Left renal pelvis (tissue), 4 donors: ENCODE measurements at regions not wholly inside any gene's neighbourhood (a gene's known extent, or its start where the extent isn't known, plus 50 kb on each side); places are given as distances from the start of the nearest gene placed in this dataset.
"Not testable (repeated sequence)": the region's sequence is repeated elsewhere in the genome, so short reads cannot be mapped to it uniquely, and the experiment has no call there.

Experiments used
- DNase-seq, 4 donors: peaks; one replicate each; pipeline ENCODE4 v3.0.0-alpha.2; 2013; ENCODE audit warnings: low read depth in 4 of 4, low spot score in 3 of 4

DNA sequence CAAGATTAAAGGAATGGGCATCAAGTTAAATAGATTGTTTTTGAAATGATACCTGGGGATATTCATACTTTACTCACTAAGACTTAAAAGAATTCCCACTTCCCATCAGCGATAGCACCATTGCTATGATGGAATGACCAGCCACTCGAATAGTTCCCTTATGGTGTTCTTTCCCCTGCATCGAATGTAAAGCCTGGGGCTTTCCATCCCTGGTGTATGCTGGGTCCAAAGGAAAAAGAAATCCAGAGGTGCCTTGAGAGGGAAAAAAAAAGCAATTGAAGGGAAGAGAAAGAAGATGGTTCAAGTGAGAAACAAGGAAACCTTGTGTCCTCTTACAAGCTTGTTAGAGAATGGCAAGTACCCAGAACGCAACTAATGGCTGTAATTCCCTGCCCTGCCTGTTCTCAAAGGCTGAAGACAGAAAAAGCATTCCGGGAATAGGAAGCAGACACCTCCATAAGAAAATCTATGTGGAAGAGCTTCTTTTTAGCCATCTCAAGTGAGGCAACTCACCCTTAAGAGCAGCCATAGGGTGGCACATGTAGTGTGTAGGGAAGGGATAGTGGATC, 351.1 kb upstream of the DAB2 start:
- no peak for DNase-seq

DNA sequence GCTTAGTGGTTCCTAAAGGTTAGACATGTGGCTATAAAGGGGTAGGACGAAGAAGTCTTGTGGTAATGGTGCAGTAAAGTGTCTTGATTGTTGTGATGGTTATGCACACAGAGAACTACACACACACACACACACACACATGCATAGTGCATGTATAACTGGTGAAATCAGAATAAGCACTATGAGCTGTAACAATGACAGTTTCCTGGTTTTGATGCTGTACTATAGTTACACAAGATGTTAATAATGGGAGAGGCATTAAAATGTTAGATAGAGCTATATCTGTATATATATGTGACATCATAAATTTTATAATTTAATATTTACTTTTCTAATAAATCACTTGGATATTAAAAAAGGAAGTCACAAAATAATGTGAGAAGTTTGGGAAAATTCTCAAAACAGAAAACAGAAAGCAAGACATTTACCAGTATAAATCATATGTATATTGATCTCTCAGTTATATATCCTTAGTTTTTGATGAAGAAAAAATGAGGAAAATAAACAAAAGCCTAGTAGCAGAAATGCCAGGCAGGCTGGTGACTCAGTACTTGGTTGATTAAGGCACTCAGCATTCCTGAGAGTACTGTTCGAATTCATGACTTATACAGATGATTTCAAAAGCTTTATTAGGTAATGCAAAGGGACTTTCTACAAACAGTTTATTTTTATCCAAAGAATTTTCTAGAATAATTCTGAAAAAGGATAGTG, 350.5 kb upstream of the DAB2 start:
- DNase-seq: no peak

DNA sequence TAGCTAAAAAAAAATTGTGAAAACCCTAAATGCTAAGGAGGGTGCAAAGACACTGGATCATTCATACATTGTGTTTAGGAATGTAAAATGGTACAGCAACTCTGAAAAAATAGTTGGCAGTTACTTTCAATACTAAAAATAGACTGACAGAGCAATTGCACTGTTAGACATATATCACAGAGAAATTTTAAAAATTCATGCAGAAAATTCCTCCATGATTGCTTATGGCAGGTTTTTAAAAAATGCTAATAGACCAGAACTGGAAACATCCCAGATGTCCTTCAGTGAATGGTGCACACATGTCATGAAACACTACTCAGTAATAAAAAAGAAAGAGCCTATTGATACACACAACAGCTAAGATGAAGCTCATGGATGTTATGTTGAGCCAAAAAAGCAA, 349.8 kb upstream of the DAB2 start:
- no peak for DNase-seq

DNA sequence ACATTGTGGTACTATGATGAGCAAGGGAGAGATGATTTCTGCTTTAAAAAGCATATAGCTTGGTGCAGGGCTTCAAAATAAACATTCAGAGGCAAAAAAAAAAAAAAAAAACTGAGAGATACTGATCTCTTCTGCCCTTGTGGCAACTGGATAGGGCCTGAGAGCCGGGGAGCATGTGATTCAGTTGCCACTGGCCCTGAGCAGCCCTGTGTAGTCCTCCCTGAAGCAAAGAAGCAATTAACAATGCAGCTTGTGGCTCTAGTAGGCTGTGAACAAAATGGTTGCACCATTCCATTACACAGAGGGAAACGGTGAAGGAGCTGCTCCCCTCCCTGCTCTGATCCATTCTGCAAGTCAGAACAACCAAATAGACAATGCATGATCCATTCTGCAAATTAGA, 347.5 kb upstream of the DAB2 start:
- DNase-seq: no peak

- no peak for DNase-seq
Measured at GRCh38 chr5:39767916-39768315, 343.1 kb upstream of the DAB2 start.

DNA sequence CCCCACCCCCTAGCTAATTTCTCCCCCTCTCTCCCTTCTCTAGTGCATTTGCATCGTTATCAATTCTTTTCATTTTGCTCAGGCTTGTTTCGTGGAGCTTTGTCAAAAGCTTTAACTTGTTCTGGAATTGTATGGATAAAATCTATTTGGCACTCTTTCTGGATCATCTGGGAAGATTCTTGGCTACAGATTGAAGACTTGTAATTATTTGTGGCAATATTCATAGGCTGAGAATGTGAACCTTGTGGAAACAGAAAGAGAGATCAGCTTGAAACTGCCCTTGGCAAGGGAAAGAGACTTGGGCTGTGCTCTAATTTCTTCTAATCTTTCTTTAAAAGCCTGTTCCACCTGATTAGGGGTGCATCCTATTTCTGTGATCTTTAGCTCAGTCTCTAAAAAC, 340.6 kb upstream of the DAB2 start:
- no peak for DNase-seq

DNA sequence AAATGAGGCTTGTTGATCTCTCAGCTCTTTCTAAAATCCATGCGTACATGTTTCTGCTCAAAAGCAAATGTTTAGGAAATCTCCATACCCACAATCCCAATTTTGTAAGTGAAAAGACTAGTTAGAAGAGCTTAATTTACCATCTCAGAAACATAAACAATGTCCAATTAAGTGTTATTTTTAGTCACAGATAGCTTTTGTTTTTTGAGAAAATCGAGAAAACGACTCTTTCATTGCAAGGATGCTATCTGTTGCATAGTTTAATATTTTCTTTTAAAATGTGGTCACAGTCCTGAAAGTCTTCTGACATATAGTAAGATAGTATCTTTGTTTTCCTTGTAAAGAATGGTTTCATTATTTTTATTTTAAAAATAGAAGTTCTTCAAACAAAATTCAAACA, 338.0 kb upstream of the DAB2 start:
- DNase-seq: no peak

DNA sequence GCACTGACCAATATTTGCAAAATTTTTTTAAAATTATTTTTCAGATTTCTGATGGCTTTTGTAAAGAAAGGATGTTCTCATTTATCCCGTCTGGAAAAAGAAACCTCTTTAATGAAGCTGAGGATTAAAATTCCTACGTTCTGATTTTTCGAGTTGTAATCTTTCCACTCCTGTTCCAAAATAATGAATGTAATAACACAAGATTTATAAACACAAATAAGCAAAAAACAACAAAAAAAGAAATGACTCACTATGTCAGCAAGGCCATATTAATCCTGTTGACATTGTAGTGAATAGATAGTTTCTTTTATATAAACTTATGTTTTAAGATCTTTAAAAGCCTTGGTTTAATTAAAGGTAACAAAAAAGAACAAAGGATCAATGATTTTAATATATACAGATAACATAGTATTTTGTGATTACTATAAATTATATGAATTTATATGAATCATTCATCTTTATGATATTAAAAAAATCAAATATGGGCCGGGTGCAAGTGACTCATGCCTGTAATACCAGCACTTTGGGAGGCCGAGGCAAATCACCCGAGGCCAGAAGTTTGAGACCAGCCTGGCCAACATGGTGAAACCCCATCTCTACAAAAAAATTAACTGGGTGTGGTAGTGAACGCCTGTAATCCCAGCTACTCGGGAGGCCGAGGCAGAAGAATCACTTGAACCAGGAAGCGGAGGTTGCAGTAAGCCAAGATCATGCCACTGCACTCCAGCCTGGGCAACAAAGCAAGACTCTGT, 336.6 kb upstream of the DAB2 start:
- no peak for DNase-seq

GRCh38 chr5:39760385-39761198, 335.8 kb upstream of the DAB2 start:
- DNase-seq: no peak

GRCh38 chr5:39759701-39760100, 334.9 kb upstream of the DAB2 start:
- DNase-seq: no peak

- no peak for DNase-seq
Measured at GRCh38 chr5:39758426-39758825, 333.6 kb upstream of the DAB2 start.

GRCh38 chr5:39757131-39757530, 332.4 kb upstream of the DAB2 start:
- DNase-seq: no peak

DNA sequence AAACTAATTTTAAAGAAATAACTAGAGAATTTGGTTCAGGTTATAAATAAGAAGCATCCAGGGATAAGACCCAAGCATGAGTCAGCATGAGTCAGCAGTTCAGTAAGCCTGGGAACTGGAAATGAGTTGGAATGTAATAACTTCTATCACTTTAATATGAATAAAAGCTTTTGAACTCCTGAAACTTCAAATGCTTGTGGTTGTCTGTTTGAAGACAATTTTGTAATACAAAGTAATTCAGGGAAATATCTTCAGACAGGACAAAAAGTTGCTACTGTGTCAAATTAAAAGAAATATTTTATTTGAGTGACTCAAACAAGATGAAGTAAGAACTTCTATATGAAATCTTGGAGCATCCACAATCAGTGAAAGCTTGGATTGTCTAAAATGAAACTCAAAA, 331.2 kb upstream of the DAB2 start:
- DNase-seq: no peak

GRCh38 chr5:39755452-39755851, 330.7 kb upstream of the DAB2 start:
- no peak for DNase-seq

DNA sequence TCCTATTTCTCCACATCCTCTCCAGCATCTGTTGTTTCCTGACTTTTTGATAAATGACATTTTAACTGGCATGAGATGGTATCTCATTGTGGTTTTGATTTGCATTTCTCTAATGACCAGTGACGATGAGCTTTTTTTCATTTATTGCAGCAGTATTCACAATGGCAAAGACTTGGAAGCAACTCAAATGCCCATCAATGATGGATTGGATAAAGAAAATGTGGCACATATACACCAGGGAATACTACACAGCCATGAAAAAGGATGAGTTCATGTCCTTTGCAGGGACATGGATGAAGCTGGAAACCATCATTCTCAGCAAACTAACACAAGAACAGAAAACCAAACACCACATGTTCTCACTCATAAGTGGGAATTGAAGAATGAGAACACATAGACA, 329.0 kb upstream of the DAB2 start:
- DNase-seq: not testable (repeated sequence)

DNA sequence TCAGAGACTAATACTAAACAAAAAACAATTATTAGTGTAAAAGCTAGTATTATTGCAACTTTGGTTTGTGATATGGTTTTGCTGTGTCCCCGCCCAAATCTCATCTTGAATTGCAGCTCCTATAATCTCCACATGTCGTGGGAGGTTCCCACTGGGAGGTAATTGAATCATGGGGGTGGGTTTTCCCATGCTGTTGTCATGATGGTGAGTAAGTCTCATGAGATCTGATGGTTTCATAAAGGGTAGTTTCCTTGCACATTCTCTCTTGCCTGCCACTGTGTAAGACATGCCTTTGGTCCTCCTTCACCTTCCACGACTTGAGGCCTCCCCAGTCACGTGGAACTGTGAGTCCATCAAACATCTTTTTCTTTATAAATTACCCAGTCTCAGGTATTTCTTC, 325.9 kb upstream of the DAB2 start:
- no peak for DNase-seq

- DNase-seq: no peak
Measured at GRCh38 chr5:39742916-39743315, 318.1 kb upstream of the DAB2 start.

DNA sequence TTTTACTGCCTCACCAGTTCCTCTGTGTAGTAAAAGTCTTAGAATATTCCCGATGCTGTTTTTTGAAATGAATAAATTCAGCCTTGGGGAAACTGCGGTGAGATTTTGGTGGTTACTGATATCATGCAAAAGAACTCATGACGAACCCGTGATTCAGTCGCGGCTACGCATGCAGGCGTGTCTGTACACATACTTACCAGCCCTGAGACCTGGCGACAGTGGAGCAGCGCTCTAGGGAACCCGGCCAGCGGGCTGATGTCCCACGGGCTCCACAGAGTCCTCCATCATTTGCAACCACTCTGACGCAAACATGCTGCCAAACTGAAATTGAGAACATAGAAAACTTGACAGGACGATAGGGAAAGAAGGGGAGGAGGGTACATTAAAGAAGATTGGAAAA, 315.6 kb upstream of the DAB2 start:
- DNase-seq: no peak

DNA sequence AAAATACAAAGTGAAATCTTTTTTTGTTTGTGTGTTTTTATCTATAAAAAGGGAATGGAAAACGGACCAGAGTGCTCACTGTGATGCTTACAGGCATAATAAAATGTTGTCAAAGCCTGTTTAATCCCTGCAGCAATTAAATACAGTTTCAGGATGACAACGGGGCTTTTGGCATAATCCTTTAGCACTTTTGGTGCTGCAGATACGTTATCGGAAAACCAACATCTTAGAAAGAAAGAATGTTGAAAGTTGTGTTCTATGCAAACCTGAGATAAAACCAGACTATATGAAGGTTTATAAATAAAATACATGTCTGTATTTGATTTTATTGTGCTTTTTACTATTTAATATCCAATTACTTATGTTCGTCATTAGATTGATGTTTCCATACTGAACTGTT, 307.4 kb upstream of the DAB2 start:
- no peak for DNase-seq

DNA sequence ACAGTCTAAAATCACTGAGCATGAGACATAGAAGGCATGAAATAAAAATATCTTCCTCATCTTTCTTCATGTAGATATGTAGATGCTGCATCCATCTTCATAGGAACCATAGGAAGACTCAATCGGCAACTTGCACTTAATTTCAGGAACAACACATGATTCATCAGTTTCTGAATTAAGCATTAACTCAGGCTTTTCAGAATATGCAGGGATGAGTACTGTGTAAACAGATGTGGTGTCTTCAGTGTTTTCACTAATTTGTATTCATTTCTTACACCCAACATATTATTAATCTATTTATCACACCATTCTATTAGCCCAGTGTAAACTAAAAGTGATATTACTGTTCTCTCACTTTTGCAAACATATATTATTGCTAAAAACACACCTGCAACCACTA, 305.9 kb upstream of the DAB2 start:
- DNase-seq: no peak

DNA sequence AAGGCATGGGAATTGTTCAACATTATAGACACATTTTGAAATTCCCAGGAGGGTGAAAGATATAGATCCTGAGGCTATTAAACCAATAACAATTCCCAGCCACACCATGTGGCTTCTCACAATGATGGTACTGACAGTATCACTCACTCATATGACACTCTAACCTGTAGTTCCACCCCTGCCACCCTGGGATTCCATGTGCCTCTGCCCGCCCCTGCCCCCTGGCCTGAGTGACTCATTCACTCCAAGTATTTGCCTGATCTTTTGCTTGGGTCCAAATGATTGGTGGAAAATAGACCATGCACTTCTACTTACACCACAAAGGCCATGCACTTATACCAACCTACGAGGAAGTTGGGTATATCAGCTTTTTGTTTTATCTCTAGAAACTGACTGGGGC, 305.2 kb upstream of the DAB2 start:
- no peak for DNase-seq
